ENCODE measurements at regions not wholly inside any gene's neighbourhood (a gene's known extent, or its start where the extent isn't known, plus 50 kb on each side); places are given as distances from the start of the nearest gene placed in this dataset.
"Not testable (repeated sequence)": the region's sequence is repeated elsewhere in the genome, so short reads cannot be mapped to it uniquely, and the experiment has no call there.

DNA sequence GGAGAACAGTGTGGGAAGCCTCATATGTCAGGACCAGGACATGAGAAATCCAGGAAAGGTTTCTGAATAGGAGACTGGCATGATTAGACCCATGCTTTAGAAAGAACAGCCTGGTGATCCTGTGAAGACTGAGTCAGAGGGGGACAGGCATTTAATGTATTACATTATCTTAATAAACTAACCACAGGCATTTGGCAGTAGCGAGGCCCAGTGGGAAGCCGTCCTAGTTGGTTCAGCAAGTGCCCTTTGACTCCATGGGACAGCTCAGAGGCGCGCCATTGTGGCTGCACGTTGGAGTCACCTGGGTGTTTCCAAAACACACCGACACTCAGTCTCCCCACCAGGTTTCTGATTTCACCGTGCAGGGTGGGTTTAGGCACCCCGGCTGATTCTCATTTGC is 90.5 kb upstream of the DGKG start:
- WGBS, 2 donors = 66 to 80% methylated on average over 8 of the region's 8 CpGs
- intact Hi-C loops (cut with DNase I; ENCODE audit: low total_unique reads) = no loop called here
- no peak overlapping the region for H3K4me3 ChIP-seq (ENCODE audit: low read depth, poor library complexity, severe bottlenecking)
- no peak for DNase-seq (ENCODE audit: low spot score in 2 of 2)
- TF ChIP-seq, protein P1, sequence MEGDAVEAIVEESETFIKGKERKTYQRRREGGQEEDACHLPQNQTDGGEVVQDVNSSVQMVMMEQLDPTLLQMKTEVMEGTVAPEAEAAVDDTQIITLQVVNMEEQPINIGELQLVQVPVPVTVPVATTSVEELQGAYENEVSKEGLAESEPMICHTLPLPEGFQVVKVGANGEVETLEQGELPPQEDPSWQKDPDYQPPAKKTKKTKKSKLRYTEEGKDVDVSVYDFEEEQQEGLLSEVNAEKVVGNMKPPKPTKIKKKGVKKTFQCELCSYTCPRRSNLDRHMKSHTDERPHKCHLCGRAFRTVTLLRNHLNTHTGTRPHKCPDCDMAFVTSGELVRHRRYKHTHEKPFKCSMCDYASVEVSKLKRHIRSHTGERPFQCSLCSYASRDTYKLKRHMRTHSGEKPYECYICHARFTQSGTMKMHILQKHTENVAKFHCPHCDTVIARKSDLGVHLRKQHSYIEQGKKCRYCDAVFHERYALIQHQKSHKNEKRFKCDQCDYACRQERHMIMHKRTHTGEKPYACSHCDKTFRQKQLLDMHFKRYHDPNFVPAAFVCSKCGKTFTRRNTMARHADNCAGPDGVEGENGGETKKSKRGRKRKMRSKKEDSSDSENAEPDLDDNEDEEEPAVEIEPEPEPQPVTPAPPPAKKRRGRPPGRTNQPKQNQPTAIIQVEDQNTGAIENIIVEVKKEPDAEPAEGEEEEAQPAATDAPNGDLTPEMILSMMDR (IDR thresholded peaks at IDR 0.05) = no peak
- TF ChIP-seq POLR2A (IDR thresholded peaks at IDR 0.05) = no peak

DNA sequence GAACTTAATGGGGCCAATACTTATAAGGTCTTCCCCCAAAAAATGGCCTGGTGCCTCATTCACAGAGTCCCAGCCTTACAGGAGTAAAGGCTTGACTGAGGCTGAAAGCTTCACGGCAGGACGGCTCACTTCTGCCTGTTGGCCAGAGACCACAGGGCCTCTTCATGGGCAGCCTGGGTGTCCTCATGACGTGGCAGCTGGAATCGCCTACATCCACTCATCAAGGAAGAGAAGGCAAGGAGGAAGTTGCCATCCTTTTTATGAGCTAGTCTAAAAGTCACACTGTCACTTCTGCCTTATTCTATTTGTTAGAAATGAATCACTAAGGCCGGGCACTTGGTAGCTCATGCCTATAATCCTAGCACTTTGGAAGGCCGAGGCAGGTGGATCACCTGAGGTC is 89.3 kb upstream of the DGKG start:
- no peak overlapping the region for H3K4me3 ChIP-seq (ENCODE audit: low read depth, poor library complexity, severe bottlenecking)
- intact Hi-C loops (cut with DNase I; ENCODE audit: low total_unique reads) = no loop called here
- WGBS, 2 donors = 87 to 90% methylated on average over 6 of the region's 6 CpGs
- DNase-seq (ENCODE audit: low spot score in 2 of 2) = no peak
- TF ChIP-seq POLR2A (IDR thresholded peaks at IDR 0.05) = no peak
- TF ChIP-seq, protein P1 (IDR thresholded peaks at IDR 0.05) = no peak

DNA sequence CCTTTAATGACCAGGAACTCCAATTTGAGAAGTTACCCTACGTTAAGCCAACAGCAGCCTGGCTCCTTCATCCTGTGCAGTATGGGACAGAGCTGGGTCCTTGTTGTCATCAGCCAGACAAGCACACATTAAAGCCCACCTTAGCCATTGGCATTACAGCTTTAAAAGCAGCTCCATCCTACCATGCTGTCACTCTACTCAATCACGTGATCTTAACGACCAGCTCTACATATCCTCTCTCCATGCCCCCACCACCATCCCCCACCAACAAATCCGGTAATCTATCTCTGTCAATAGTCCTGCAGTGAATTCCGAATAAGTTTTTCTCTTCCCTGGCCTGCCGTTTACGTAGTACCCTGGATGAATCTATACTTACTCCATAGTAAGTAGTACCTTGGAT is 82.9 kb upstream of the DGKG start:
- TF ChIP-seq POLR2A (IDR thresholded peaks at IDR 0.05) = no peak
- TF ChIP-seq, protein P1 (IDR thresholded peaks at IDR 0.05) = no peak
- intact Hi-C loops (cut with DNase I; ENCODE audit: low total_unique reads) = no loop called here
- DNase-seq (ENCODE audit: low spot score in 2 of 2) = no peak
- WGBS, 2 donors = 85% methylated on average over 7 of the region's 7 CpGs
- H3K4me3 ChIP-seq (ENCODE audit: low read depth, poor library complexity, severe bottlenecking) = no peak overlapping the region

DNA sequence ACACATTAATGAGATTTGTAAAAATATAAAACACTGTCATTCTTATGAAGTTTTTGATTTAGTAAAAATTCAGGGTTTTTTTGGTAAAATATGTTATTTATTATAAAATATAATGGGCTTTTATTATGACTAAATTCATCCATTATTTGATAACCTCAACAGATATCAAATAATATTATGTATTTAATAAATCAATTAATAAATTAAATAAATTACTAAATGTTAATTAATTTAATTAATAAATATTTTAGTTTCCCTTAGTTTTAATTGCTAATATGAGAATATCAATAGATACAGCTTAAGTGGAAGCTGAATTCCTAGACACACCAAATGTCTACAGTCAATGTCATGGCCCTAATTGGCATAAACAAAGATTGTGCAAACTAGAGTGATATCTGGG is 82.3 kb upstream of the DGKG start:
- intact Hi-C loops (cut with DNase I; ENCODE audit: low total_unique reads) = no loop called here
- no peak overlapping the region for H3K4me3 ChIP-seq (ENCODE audit: low read depth, poor library complexity, severe bottlenecking)
- no peak for DNase-seq (ENCODE audit: low spot score in 2 of 2)
- no peak for TF ChIP-seq POLR2A (IDR thresholded peaks at IDR 0.05)
- TF ChIP-seq, protein P1 (IDR thresholded peaks at IDR 0.05) = no peak

DNA sequence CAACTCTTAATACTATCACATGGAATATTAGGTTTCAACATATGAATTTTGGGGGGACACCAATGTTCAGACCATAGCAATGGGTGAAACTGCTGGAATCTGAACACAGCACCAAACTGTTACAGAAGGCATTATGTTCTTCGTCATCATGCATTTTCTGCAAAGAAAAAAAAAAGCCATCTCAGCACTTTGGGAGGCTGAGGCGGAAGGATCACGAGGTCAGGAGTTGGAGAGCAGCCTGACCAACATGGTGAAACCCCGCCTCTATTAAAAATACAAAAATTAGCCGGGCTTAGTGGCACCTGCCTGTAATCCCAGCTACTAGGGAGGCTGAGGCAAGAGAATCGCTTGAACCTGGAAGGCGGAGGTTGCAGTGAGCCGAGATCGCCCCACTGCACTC is 80.9 kb upstream of the DGKG start:
- DNase-seq (ENCODE audit: low spot score in 2 of 2); intact Hi-C loops (cut with DNase I; ENCODE audit: low total_unique reads); H3K4me3 ChIP-seq (ENCODE audit: low read depth, poor library complexity, severe bottlenecking): not testable (repeated sequence)
- 88 to 90% methylated on average over 9 of the region's 9 CpGs for WGBS, 2 donors

DNA sequence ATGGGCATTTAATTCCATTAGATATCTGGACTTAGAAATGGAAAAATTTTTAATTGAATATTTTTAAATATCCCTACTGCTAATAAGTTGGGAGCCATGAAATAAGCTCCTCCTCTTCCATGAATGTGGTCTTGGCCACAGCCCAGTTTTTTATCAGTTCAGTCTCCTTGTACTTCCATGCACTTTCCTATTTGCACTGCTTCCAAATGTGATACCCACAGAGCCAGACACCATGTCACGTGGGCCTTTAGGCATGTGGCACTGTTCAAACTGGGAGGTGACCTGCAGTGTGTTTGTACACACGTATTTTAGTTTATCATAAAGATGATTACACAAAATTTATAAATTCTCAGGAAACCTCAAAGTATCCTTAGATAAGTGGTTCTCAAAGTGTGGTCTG is 80.1 kb upstream of the DGKG start:
- DNase-seq (ENCODE audit: low spot score in 2 of 2) = no peak
- intact Hi-C loops (cut with DNase I; ENCODE audit: low total_unique reads) = no loop called here
- TF ChIP-seq, protein P1 (IDR thresholded peaks at IDR 0.05) = no peak
- TF ChIP-seq POLR2A (IDR thresholded peaks at IDR 0.05) = no peak
- WGBS, 2 donors = 68 to 75% methylated on average over 2 of the region's 2 CpGs
- no peak overlapping the region for H3K4me3 ChIP-seq (ENCODE audit: low read depth, poor library complexity, severe bottlenecking)

Data from lower leg skin (tissue), 4 donors.